HepG2 (cell line): ENCODE measurements at regions not wholly inside any gene's neighbourhood (a gene's known extent, or its start where the extent isn't known, plus 50 kb on each side); places are given as distances from the start of the nearest gene placed in this dataset.

Experiments used
- GTF3A ChIP-seq: sonication (generic); formaldehyde crosslinking; conservative IDR thresholded peaks from 2 replicates; pipeline ENCODE4 v1.4.0; 2020; ENCODE audit warnings: mild to moderate bottlenecking, missing genetic modification reagents
- NFYC ChIP-seq: IDR thresholded peaks from 2 replicates; pipeline ENCODE4 v1.6.1; 2016; ENCODE audit warnings: missing genetic modification reagents, missing compliant biosample characterization
- TOPORS ChIP-seq: sonication (generic); formaldehyde crosslinking; IDR thresholded peaks from 2 replicates; pipeline ENCODE4 v1.8.0; 2023; ENCODE audit warnings: mild to moderate bottlenecking, missing genetic modification reagents
- ZBTB40 ChIP-seq, 2 experiments: fragments of 450-650 bp in 1 of 2; sonication (generic) in 1 of 2; formaldehyde crosslinking in 1 of 2; IDR thresholded peaks; 2 replicates each; pipeline versions ENCODE4 v1.6.1 to v1.8.0; 2016 to 2022; ENCODE audit warnings: antibody characterized with exemption in 1 of 2, mild to moderate bottlenecking in 1 of 2, missing genetic modification reagents in 1 of 2
- ZMYM2 ChIP-seq: sonication (generic); formaldehyde crosslinking; IDR thresholded peaks from 2 replicates; pipeline ENCODE4 v1.8.0; 2022; ENCODE audit warnings: mild to moderate bottlenecking, missing genetic modification reagents
- ZNF317 ChIP-seq: sonication (generic); formaldehyde crosslinking; IDR thresholded peaks from 2 replicates; pipeline ENCODE4 v1.5.0; 2020; ENCODE audit warnings: mild to moderate bottlenecking, missing genetic modification reagents
- TF ChIP-seq, protein P1 (sequence below): fragments of 450-650 bp; IDR thresholded peaks from 2 replicates; pipeline ENCODE4 v1.6.1; 2017
- TF ChIP-seq, protein P2 (sequence below): IDR thresholded peaks from 2 replicates; pipeline ENCODE4 v1.6.1; 2016; ENCODE audit warnings: missing compliant biosample characterization, missing genetic modification reagents, borderline replicate concordance

DNA sequence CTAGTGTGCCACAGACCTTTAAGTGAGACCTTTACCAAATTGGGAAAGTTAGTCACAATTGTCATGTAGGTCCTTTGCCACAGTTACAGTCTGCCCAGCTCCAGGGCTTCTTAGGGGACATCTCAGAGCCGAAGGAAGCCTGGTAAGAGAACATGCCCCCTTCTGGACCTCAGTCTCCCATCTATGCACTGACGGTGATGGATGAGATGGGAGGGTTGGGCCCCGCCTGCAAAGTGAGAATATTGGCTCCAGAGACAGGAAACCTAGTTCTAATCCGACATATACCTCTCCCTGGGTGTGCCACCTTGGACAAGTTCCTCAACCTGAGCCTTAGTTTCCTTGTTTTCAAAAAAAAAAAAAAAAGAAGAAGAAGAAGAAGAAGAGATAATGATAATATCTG, 85.1 kb upstream of the NAV2 start (continued):
- no peak for TF ChIP-seq ZBTB40 (IDR thresholded peaks at IDR 0.05)
- no peak for TF ChIP-seq ZBTB40 (CRISPR knock-in tag; IDR thresholded peaks at IDR 0.05)
- TF ChIP-seq ZMYM2 (CRISPR knock-in tag): no peak
- TF ChIP-seq, protein P1, sequence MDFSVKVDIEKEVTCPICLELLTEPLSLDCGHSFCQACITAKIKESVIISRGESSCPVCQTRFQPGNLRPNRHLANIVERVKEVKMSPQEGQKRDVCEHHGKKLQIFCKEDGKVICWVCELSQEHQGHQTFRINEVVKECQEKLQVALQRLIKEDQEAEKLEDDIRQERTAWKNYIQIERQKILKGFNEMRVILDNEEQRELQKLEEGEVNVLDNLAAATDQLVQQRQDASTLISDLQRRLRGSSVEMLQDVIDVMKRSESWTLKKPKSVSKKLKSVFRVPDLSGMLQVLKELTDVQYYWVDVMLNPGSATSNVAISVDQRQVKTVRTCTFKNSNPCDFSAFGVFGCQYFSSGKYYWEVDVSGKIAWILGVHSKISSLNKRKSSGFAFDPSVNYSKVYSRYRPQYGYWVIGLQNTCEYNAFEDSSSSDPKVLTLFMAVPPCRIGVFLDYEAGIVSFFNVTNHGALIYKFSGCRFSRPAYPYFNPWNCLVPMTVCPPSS: no peak
- no peak for TF ChIP-seq NFYC (CRISPR knock-in tag)
- TF ChIP-seq, protein P2, sequence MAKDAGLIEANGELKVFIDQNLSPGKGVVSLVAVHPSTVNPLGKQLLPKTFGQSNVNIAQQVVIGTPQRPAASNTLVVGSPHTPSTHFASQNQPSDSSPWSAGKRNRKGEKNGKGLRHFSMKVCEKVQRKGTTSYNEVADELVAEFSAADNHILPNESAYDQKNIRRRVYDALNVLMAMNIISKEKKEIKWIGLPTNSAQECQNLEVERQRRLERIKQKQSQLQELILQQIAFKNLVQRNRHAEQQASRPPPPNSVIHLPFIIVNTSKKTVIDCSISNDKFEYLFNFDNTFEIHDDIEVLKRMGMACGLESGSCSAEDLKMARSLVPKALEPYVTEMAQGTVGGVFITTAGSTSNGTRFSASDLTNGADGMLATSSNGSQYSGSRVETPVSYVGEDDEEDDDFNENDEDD (CRISPR knock-in tag): no peak
- no peak for TF ChIP-seq GTF3A
- no peak for TF ChIP-seq TOPORS (CRISPR knock-in tag)
- TF ChIP-seq ZNF317 (CRISPR knock-in tag): no peak
- TF ChIP-seq, all 625 proteins: peak for 0
